ENCODE measurements at regions not wholly inside any gene's neighbourhood (a gene's known extent, or its start where the extent isn't known, plus 50 kb on each side); places are given as distances from the start of the nearest gene placed in this dataset.
A peak's percentile ranks its signal among the peaks of the same experiment; 100 is the strongest.

GRCh38 chr4:188268131-188268908, 129.1 kb downstream of the TRIML1 start:
- no peak overlapping the region for H3K27ac ChIP-seq
- no peaks in the 10 kb centered on the region for H3K36me3 ChIP-seq
- ATAC-seq: no peak
- no peaks in the 10 kb centered on the region for H3K4me1 ChIP-seq
- H3K27me3 ChIP-seq: no peaks in the 10 kb centered on the region
- H3K9me3 ChIP-seq: no peaks in the 10 kb centered on the region
- DNase-seq: no peak
- TF ChIP-seq CTCF (IDR thresholded peaks at IDR 0.05): no peak
- intact Hi-C loops (cut with DNase I): no loop called here
- H3K4me3 ChIP-seq: no peak overlapping the region

- no peak overlapping the region for H3K4me3 ChIP-seq
- no peaks in the 10 kb centered on the region for H3K36me3 ChIP-seq
- H3K4me1 ChIP-seq: no peaks in the 10 kb centered on the region
- intact Hi-C loops (cut with DNase I): no loop called here
- H3K27ac ChIP-seq: no peak overlapping the region
- DNase-seq (no peak), ATAC-seq (no peak)
- no peaks in the 10 kb centered on the region for H3K9me3 ChIP-seq
- H3K27me3 ChIP-seq: no peaks in the 10 kb centered on the region
- no peak for TF ChIP-seq CTCF (IDR thresholded peaks at IDR 0.05)
Measured at GRCh38 chr4:188270273-188271069, 131.2 kb downstream of the TRIML1 start.

- Histone ChIP-seq H3K27ac (no peak overlapping the region), H3K4me3 (no peak overlapping the region), H3K9me3 (no peaks in the 10 kb centered on the region), H3K36me3 (no peaks in the 10 kb centered on the region), H3K4me1 (no peaks in the 10 kb centered on the region), H3K27me3 (no peaks in the 10 kb centered on the region)
- DNase-seq: no peak
- no peak for ATAC-seq
- intact Hi-C loops (cut with DNase I): no loop called here
- no peak for TF ChIP-seq CTCF (IDR thresholded peaks at IDR 0.05)
Measured at GRCh38 chr4:188275686-188276085, 136.4 kb downstream of the TRIML1 start.

- Histone ChIP-seq H3K4me3 (no peak overlapping the region), H3K36me3 (no peaks in the 10 kb centered on the region), H3K9me3 (no peaks in the 10 kb centered on the region), H3K27me3 (peaks cover 7% of the 10 kb centered on the region), H3K4me1 (no peaks in the 10 kb centered on the region), H3K27ac (no peak overlapping the region)
- ATAC-seq (no peak), DNase-seq (no peak)
- no peak for TF ChIP-seq CTCF (IDR thresholded peaks at IDR 0.05)
- intact Hi-C loops (cut with DNase I): no loop called here
Measured at GRCh38 chr4:188279184-188279583, 139.9 kb downstream of the TRIML1 start.

GRCh38 chr4:188282471-188283232, 143.4 kb downstream of the TRIML1 start:
- Histone ChIP-seq H3K9me3 (no peaks in the 10 kb centered on the region), H3K4me3 (no peak overlapping the region), H3K4me1 (no peaks in the 10 kb centered on the region), H3K36me3 (no peaks in the 10 kb centered on the region), H3K27ac (no peak overlapping the region), H3K27me3 (peaks cover 7% of the 10 kb centered on the region)
- peak; percentile 68 for ATAC-seq
- peak; percentile 65 for DNase-seq
- intact Hi-C loops (cut with DNase I): no loop called here
- TF ChIP-seq CTCF (IDR thresholded peaks at IDR 0.05): no peak
